HCT116 (cell line): ENCODE measurements at regions not wholly inside any gene's neighbourhood (a gene's known extent, or its start where the extent isn't known, plus 50 kb on each side); places are given as distances from the start of the nearest gene placed in this dataset.

Source experiments
- CBX3 ChIP-seq: IDR thresholded peaks from 2 replicates; pipeline ENCODE4 v1.6.1; 2012; ENCODE audit warnings: low read depth
- CTCF ChIP-seq, 3 experiments: fragments of 200-600 bp in 1 of 3; sonication (generic) in 1 of 3; IDR thresholded peaks in 2 of 3; conservative IDR thresholded peaks in 1 of 3; 2 replicates each; pipeline ENCODE4 v1.5.1; 2012 to 2017; ENCODE audit warnings: low read depth in 2 of 3, low read length in 2 of 3, antibody characterized with exemption in 1 of 3, borderline replicate concordance in 1 of 3, control low read depth in 1 of 3, mild to moderate bottlenecking in 1 of 3, mixed read lengths in 1 of 3, mixed run types in 1 of 3, moderate library complexity in 1 of 3; ENCODE audit not compliant: insufficient read depth in 1 of 3
- ELF1 ChIP-seq: IDR thresholded peaks from 2 replicates; pipeline ENCODE4 v1.6.1; 2012; ENCODE audit warnings: low read depth, borderline replicate concordance
- EZH2 ChIP-seq: fragments of 200-600 bp; sonication (generic); IDR thresholded peaks from 2 replicates; pipeline ENCODE4 v1.6.1; 2017; ENCODE audit warnings: antibody characterized with exemption, mixed run types
- MAX ChIP-seq: IDR thresholded peaks from 2 replicates; pipeline ENCODE4 v1.6.1; 2012
- POLR2A ChIP-seq: IDR thresholded peaks from 2 replicates; pipeline ENCODE4 v1.7.0; 2011; ENCODE audit warnings: borderline replicate concordance; ENCODE audit not compliant: insufficient read depth, insufficient read length; ENCODE audit errors: extremely low read depth
- YY1 ChIP-seq: IDR thresholded peaks from 2 replicates; pipeline ENCODE4 v1.6.1; 2011; ENCODE audit warnings: low read length, low read depth, moderate library complexity, mild to moderate bottlenecking; ENCODE audit not compliant: insufficient replicate concordance; ENCODE audit errors: extremely low read depth
- ZFX ChIP-seq: fragments of 450-650 bp; IDR thresholded peaks from 2 replicates; pipeline ENCODE4 v1.6.1; 2017

GRCh38 chr9:78831726-78832125 is 534.8 kb downstream of the PSAT1 start:
- TF ChIP-seq POLR2A = no peak
- no peak for TF ChIP-seq ZFX
- no peak for TF ChIP-seq CTCF (IDR thresholded peaks at IDR 0.05 in 2 of 3, conservative IDR thresholded peaks at IDR 0.05 in 1 of 3; ENCODE audit: borderline replicate concordance in 1 of 3, insufficient read depth in 1 of 3, low read depth in 2 of 3, low read length in 2 of 3)
- TF ChIP-seq EZH2 = no peak
- TF ChIP-seq YY1 = no peak
- no peak for TF ChIP-seq MAX
- TF ChIP-seq ELF1 = no peak
- TF ChIP-seq CBX3 = no peak
